ENCODE measurements at regions not wholly inside any gene's neighbourhood (a gene's known extent, or its start where the extent isn't known, plus 50 kb on each side); places are given as distances from the start of the nearest gene placed in this dataset.
A peak's percentile ranks its signal among the peaks of the same experiment; 100 is the strongest.
"Not testable (repeated sequence)": the region's sequence is repeated elsewhere in the genome, so short reads cannot be mapped to it uniquely, and the experiment has no call there.

GRCh38 chr2:236988690-236989624, 96.7 kb upstream of the COPS8 start:
- DNase-seq (ENCODE audit: low read depth, low spot score), result no peak

- DNase-seq (ENCODE audit: low read depth, low spot score), result no peak
These were observed 95.1 kb upstream of the COPS8 start for GRCh38 chr2:236990552-236990951.

- no peak for DNase-seq (ENCODE audit: low read depth, low spot score)
These were observed 93.8 kb upstream of the COPS8 start for GRCh38 chr2:236991874-236992273.

- no peak for DNase-seq (ENCODE audit: low read depth, low spot score)
These were observed 92.4 kb upstream of the COPS8 start for GRCh38 chr2:236993286-236993685.

- no peak for DNase-seq (ENCODE audit: low read depth, low spot score)
These were observed 91.3 kb upstream of the COPS8 start for GRCh38 chr2:236994361-236994760.

GRCh38 chr2:236997069-236997715, 88.5 kb upstream of the COPS8 start:
- no peak for DNase-seq (ENCODE audit: low read depth, low spot score)

GRCh38 chr2:236998236-236998635, 87.5 kb upstream of the COPS8 start:
- no peak for DNase-seq (ENCODE audit: low read depth, low spot score)

GRCh38 chr2:236998758-236999157, 86.9 kb upstream of the COPS8 start:
- DNase-seq (ENCODE audit: low read depth, low spot score), result no peak

- no peak for DNase-seq (ENCODE audit: low read depth, low spot score)
These were observed 85.2 kb upstream of the COPS8 start for GRCh38 chr2:237000481-237000880.

- not testable (repeated sequence) for DNase-seq (ENCODE audit: low read depth, low spot score)
These were observed 80.3 kb upstream of the COPS8 start for GRCh38 chr2:237005341-237005740.

- no peak for DNase-seq (ENCODE audit: low read depth, low spot score)
These were observed 74.4 kb upstream of the COPS8 start for GRCh38 chr2:237011206-237011795.

- no peak for DNase-seq (ENCODE audit: low read depth, low spot score)
These were observed 73.7 kb upstream of the COPS8 start for GRCh38 chr2:237012004-237012403.

GRCh38 chr2:237012577-237013267, 73.0 kb upstream of the COPS8 start:
- DNase-seq (ENCODE audit: low read depth, low spot score), result no peak

- no peak for DNase-seq (ENCODE audit: low read depth, low spot score)
These were observed 69.4 kb upstream of the COPS8 start for GRCh38 chr2:237016121-237016915.

- DNase-seq (ENCODE audit: low read depth, low spot score), result no peak
These were observed 65.6 kb upstream of the COPS8 start for GRCh38 chr2:237020090-237020489.

GRCh38 chr2:237022533-237022932, 63.2 kb upstream of the COPS8 start:
- DNase-seq (ENCODE audit: low read depth, low spot score), result no peak

GRCh38 chr2:237024255-237024654, 61.4 kb upstream of the COPS8 start:
- DNase-seq (ENCODE audit: low read depth, low spot score), result no peak

- DNase-seq (ENCODE audit: low read depth, low spot score), result no peak
These were observed 60.4 kb upstream of the COPS8 start for GRCh38 chr2:237025090-237025865.

- peak; percentile 60 for DNase-seq (ENCODE audit: low read depth, low spot score)
These were observed 58.5 kb upstream of the COPS8 start for GRCh38 chr2:237026981-237027711.

- no peak for DNase-seq (ENCODE audit: low read depth, low spot score)
These were observed 58.0 kb upstream of the COPS8 start for GRCh38 chr2:237027712-237028029.
